GM12872 (cell line): ENCODE measurements at regions not wholly inside any gene's neighbourhood (a gene's known extent, or its start where the extent isn't known, plus 50 kb on each side); places are given as distances from the start of the nearest gene placed in this dataset.

Experiments used
- CTCF ChIP-seq: IDR thresholded peaks from 3 replicates; pipeline ENCODE4 v1.5.1; 2011; ENCODE audit warnings: low read depth, mild to moderate bottlenecking, low read length, moderate library complexity; ENCODE audit not compliant: insufficient read depth

GRCh38 chr14:45742187-45742586 is 489.2 kb upstream of the MIS18BP1 start:
- no peak for TF ChIP-seq CTCF

- no peak for TF ChIP-seq CTCF
Observed at GRCh38 chr14:45728434-45729225, 475.6 kb upstream of the MIS18BP1 start.

GRCh38 chr14:45727133-45727532 is 474.1 kb upstream of the MIS18BP1 start:
- no peak for TF ChIP-seq CTCF

- TF ChIP-seq CTCF: no peak
Observed at GRCh38 chr14:45721472-45721871, 468.5 kb upstream of the MIS18BP1 start.

GRCh38 chr14:45716572-45716971 is 463.6 kb upstream of the MIS18BP1 start:
- no peak for TF ChIP-seq CTCF

GRCh38 chr14:45715946-45716345 is 462.9 kb upstream of the MIS18BP1 start:
- no peak for TF ChIP-seq CTCF

GRCh38 chr14:45709541-45709940 is 456.5 kb upstream of the MIS18BP1 start:
- no peak for TF ChIP-seq CTCF
